ENCODE measurements at regions not wholly inside any gene's neighbourhood (a gene's known extent, or its start where the extent isn't known, plus 50 kb on each side); places are given as distances from the start of the nearest gene placed in this dataset.

DNA sequence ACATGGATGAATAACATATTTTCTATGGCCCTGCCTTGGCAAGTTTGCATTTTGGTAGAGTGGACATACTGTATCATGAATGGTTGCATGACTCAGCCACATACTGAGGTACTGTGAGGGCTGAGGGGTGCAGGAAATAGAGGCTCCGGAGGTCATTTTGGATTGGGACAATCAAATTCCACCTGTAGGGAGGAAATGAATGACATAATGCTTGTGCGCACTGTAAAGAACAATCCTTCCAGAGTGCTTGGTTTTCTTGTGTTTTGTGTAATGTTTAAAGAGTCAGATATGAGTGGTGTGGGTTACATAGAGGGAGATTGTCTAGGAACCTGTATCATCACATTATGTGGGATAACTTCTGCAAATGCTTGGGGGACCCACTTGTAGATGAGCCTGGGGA, 329.9 kb upstream of the PROX1 start:
- peaks cover 7% of the 10 kb centered on the region for H3K4me1 ChIP-seq (ENCODE audit: control insufficient read depth, extremely low read depth, insufficient read depth, low read length)
- no peaks in the 10 kb centered on the region for H3K27me3 ChIP-seq (ENCODE audit: control insufficient read depth, extremely low read depth, insufficient read depth, low read length)
- H3K9me1 ChIP-seq (ENCODE audit: control insufficient read depth, extremely low read depth, insufficient read depth, low read length), result no peaks in the 10 kb centered on the region
- no peak for DNase-seq (ENCODE audit: low read depth, low spot score)
- H3K9ac ChIP-seq (ENCODE audit: control insufficient read depth, extremely low read depth, insufficient read depth, low read length), result no peak overlapping the region
- no peak overlapping the region for H2AFZ ChIP-seq (ENCODE audit: control insufficient read depth, low read length)
- no peak overlapping the region for H3K4me3 ChIP-seq (ENCODE audit: control insufficient read depth in 2 of 3, extremely low read depth in 1 of 3, insufficient read depth in 2 of 3, low read depth in 1 of 3, low read length in 3 of 3)
- no peaks in the 10 kb centered on the region for H3K9me3 ChIP-seq (ENCODE audit: control insufficient read depth, low read depth, low read length)
- H3K79me2 ChIP-seq (ENCODE audit: control insufficient read depth, insufficient read depth, low read length), result no peaks in the 10 kb centered on the region
- dilution Hi-C loops (cut with MboI; ENCODE audit: extremely low pct_ligation_motif_present, low sequenced_read_pairs), result no loop called here
- H3K4me2 ChIP-seq (ENCODE audit: control insufficient read depth, extremely low read depth, insufficient read depth, low read depth, low read length), result no peak overlapping the region
- no peaks in the 10 kb centered on the region for H3K36me3 ChIP-seq (ENCODE audit: control insufficient read depth in 2 of 2, extremely low read depth in 1 of 2, insufficient read depth in 2 of 2, low read length in 2 of 2)
- no peak overlapping the region for H3K27ac ChIP-seq (ENCODE audit: control insufficient read depth, insufficient read depth, low read length)
- FAIRE-seq, result no peak
- H4K20me1 ChIP-seq (ENCODE audit: control insufficient read depth, extremely low read depth, insufficient read depth, low read length), result no peaks in the 10 kb centered on the region
- TF ChIP-seq, protein P1, sequence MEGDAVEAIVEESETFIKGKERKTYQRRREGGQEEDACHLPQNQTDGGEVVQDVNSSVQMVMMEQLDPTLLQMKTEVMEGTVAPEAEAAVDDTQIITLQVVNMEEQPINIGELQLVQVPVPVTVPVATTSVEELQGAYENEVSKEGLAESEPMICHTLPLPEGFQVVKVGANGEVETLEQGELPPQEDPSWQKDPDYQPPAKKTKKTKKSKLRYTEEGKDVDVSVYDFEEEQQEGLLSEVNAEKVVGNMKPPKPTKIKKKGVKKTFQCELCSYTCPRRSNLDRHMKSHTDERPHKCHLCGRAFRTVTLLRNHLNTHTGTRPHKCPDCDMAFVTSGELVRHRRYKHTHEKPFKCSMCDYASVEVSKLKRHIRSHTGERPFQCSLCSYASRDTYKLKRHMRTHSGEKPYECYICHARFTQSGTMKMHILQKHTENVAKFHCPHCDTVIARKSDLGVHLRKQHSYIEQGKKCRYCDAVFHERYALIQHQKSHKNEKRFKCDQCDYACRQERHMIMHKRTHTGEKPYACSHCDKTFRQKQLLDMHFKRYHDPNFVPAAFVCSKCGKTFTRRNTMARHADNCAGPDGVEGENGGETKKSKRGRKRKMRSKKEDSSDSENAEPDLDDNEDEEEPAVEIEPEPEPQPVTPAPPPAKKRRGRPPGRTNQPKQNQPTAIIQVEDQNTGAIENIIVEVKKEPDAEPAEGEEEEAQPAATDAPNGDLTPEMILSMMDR (optimal IDR thresholded peaks at IDR 0.05 in 1 of 3, IDR thresholded peaks at IDR 0.05 in 1 of 3, conservative IDR thresholded peaks at IDR 0.05 in 1 of 3; ENCODE audit: extremely low read depth in 1 of 3, insufficient read depth in 2 of 3, low read length in 3 of 3), result no peak
- TF ChIP-seq EZH2 (IDR thresholded peaks at IDR 0.05; ENCODE audit: low read length), result no peak

DNA sequence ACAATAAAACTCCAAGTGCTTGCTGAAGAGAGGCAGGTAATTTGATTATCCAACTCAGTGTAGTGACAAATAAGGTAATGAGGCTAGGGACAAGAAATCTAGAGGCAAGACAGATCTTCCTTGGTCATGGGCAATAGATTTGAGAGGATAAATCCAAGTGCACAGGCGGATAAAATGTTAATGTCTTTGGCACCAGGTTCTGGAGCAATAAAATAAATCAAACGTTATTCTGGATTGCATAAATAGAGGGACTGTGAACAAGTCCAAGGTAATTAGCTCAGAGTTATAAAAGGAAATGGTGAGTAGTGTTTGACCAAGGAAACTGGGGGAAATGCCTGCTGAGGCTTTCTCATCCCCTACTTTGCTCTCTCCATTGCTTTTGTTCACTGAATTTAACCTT, 329.3 kb upstream of the PROX1 start:
- Histone ChIP-seq H3K4me3 (ENCODE audit: control insufficient read depth in 2 of 3, extremely low read depth in 1 of 3, insufficient read depth in 2 of 3, low read depth in 1 of 3, low read length in 3 of 3) (no peak overlapping the region), H3K4me1 (ENCODE audit: control insufficient read depth, extremely low read depth, insufficient read depth, low read length) (peaks cover 7% of the 10 kb centered on the region), H3K27me3 (ENCODE audit: control insufficient read depth, extremely low read depth, insufficient read depth, low read length) (no peaks in the 10 kb centered on the region), H3K36me3 (ENCODE audit: control insufficient read depth in 2 of 2, extremely low read depth in 1 of 2, insufficient read depth in 2 of 2, low read length in 2 of 2) (no peaks in the 10 kb centered on the region), H3K9ac (ENCODE audit: control insufficient read depth, extremely low read depth, insufficient read depth, low read length) (no peak overlapping the region), H3K9me3 (ENCODE audit: control insufficient read depth, low read depth, low read length) (no peaks in the 10 kb centered on the region), H2AFZ (ENCODE audit: control insufficient read depth, low read length) (no peak overlapping the region), H3K79me2 (ENCODE audit: control insufficient read depth, insufficient read depth, low read length) (no peaks in the 10 kb centered on the region), H4K20me1 (ENCODE audit: control insufficient read depth, extremely low read depth, insufficient read depth, low read length) (no peaks in the 10 kb centered on the region), H3K27ac (ENCODE audit: control insufficient read depth, insufficient read depth, low read length) (no peak overlapping the region), H3K9me1 (ENCODE audit: control insufficient read depth, extremely low read depth, insufficient read depth, low read length) (no peaks in the 10 kb centered on the region), H3K4me2 (ENCODE audit: control insufficient read depth, extremely low read depth, insufficient read depth, low read depth, low read length) (no peak overlapping the region)
- TF ChIP-seq, protein P1 (optimal IDR thresholded peaks at IDR 0.05 in 1 of 3, IDR thresholded peaks at IDR 0.05 in 1 of 3, conservative IDR thresholded peaks at IDR 0.05 in 1 of 3; ENCODE audit: extremely low read depth in 1 of 3, insufficient read depth in 2 of 3, low read length in 3 of 3), result no peak
- no peak for TF ChIP-seq EZH2 (IDR thresholded peaks at IDR 0.05; ENCODE audit: low read length)
- DNase-seq (ENCODE audit: low read depth, low spot score), result no peak
- dilution Hi-C loops (cut with MboI; ENCODE audit: extremely low pct_ligation_motif_present, low sequenced_read_pairs), result no loop called here
- no peak for FAIRE-seq
